Right lobe of liver (tissue), 4 donors: ENCODE measurements at regions not wholly inside any gene's neighbourhood (a gene's known extent, or its start where the extent isn't known, plus 50 kb on each side); places are given as distances from the start of the nearest gene placed in this dataset.

Experiments
- CTCF ChIP-seq, 4 donors: fragments of 200-600 bp in 3 of 4; fragments of 450-650 bp in 1 of 4; IDR thresholded peaks; one replicate each; pipeline versions ENCODE4 v1.5.1 to v1.8.0; 2016 to 2022; ENCODE audit warnings: antibody characterized with exemption in 4 of 4, mild to moderate bottlenecking in 2 of 4
- POLR2A ChIP-seq: fragments of 450-650 bp; IDR thresholded peaks from one replicate; pipeline ENCODE4 v1.6.1; 2017; ENCODE audit warnings: antibody characterized with exemption, mild to moderate bottlenecking
- donor health status: DM: no; HTN: no; CAD: no.
- donor health status: DM: no; HTN: no; CAD: no.
- donor health status: DM: no; HTN: yes; CAD: no.

GRCh38 chr6:121826156-121826810 is 390.8 kb downstream of the GJA1 start:
- TF ChIP-seq CTCF (IDR thresholded peaks at IDR 0.05): no peak
- no peak for TF ChIP-seq POLR2A
